HG03342 (cell line): ENCODE measurements at regions not wholly inside any gene's neighbourhood (a gene's known extent, or its start where the extent isn't known, plus 50 kb on each side); places are given as distances from the start of the nearest gene placed in this dataset.

Source experiments
- ATAC-seq: cut with Tn5 transposase; IDR thresholded peaks from one replicate; pipeline ENCODE4 v1.9.1; 2021; ENCODE audit warnings: mild to moderate bottlenecking, moderate library complexity; ENCODE audit not compliant: unreplicated experiment

DNA sequence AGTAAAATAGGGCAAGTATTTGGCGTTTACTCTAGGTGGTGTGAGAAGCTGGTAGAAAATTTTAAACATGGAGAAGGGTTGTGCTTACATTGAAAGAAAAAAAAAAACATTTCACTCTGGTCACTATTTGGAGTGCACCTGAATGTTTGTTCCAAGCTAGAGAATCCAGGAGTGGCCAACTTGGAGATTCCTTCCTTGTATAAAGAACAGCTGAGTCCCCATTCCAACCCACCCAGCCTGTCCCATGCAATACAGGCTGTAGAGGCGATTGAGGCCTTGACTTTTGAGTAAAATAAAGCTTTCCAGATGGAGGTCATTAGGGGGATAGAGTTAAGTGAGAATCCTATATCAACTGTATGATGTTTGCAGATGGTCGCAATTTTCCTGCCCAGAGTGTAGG is 203.8 kb upstream of the SYT4 start:
- no peak for ATAC-seq

DNA sequence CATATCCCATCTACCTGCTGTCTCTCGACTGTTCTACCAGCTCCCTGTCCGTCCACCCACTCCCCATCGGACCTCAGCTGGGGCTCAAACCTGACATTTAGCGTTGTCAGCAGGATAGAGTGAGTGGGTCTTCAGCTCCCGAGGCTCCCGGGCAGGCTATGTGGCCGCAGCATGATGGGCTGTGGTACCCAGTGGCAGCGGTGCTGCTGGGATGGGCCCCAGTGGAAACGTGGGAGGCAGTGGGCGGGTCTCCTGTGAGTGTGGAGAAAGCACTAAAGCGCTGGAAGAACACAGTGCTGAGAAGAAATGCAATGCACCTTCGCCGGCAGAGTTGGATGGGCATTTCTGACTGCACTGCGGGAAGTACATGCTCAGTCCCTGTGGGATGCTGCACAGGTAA is 204.8 kb upstream of the SYT4 start:
- no peak for ATAC-seq

DNA sequence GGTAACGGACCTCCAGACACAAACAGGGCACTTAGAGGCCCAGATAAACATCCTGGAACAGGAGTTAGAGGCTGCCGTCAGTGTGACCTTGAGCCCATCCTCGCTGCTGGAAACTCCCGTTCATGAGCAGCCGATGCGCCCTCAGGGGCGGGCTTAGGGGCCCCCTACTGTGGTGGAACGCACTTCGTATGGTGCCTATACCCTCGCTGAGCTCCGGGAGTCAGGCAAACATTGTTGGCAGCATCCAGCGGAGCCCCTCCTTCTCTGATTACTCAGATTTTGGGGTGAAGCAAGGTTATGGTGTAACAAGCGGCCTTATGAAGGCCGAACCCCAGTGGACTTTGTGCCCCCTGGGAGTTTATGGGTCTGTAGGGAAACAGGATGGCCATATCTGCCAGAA is 205.3 kb upstream of the SYT4 start:
- ATAC-seq: no peak

DNA sequence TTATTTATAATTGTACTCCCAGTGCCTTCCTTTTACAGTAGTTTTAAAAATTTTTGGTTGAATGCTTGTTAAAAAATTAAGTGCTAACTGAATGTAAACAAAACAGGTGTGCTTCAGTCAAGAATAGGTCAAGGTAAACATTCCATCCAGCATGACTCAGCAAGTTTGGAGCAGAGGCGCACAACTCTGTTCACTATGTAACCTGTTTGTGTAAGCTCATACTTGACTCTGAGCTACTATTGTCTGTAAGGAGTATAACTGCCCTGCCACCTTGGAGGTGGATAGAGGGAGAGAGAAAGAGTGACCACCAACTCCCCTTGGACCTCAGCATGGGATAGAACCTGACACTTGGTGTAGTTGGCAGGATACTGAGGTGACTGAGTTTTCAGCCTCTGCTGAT is 207.4 kb upstream of the SYT4 start:
- ATAC-seq: no peak

DNA sequence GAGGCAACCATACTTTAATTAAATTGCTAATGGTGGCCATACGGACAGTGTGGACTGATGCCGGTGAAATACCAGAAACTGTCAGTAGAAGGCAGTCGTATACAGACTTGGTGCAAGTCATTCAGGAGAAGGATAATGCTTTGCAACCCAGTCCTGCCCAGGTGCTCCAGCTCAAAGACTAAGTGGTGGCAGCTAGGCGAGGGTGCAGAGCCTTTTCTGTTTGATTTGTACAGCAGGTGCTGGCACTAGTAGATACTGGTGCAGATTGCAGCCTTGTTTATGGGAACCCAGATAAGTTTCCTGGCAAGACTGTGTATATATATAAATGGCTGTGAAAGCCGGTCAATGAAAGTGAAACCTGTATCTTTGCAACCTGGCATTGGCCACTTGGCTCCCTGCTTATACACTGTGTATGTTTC is 208.3 kb upstream of the SYT4 start:
- no peak for ATAC-seq

DNA sequence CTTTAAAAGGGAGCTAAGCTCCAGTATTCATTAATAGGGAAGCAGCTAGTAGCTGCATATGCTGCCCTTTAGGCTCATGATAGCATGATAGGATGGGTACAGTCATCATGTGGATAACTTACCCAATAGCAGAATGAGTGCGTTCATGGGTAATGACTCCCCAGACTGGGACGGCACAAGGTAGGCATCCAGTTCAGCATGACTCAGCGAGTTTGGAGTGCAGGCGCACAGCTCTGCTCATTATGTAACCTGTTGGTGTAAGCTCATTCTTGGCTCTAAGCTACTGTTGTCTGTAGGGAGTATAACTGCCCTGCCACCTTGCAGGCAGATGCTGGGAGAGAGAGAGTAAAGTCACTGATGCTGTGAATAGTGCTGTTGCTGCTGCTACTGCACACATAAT is 209.2 kb upstream of the SYT4 start:
- ATAC-seq: no peak

DNA sequence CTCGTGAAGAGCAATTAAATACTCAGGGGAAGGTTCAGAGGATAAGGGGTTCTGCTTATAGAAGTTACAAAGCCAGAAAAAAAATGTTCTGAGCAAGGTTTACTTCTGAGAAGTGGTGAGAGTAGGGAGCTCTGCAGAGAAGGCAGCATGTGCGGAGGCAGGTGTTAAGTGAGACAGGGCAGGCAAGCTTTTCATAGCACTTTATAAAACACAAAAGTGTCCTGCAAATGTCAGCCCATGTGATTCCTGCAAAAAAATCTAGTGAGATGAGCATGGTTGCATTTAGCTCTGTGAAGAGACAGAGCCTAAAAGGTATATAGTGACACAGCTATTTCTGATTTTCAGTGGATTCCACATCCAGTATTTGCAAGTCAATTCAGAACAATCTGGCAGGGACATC is 223.8 kb upstream of the SYT4 start:
- no peak for ATAC-seq

DNA sequence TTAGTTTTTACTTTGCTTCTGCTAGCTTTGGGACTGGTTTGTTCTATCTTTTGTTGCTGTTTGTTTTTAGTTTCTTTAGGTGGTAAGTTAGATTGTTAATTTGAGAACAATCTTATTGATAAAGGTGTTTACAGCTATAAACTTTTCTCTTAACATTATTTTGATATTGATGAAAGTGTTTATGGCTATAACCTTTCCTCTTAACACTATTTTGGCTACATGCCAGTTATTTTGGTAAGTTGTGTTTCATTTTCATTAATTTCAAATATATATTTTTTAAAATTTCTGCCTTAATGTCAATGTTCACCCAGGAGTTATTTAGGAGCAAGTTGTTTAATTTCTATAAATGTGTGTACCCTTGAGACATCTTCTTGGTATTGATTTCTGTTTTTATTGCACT is 229.6 kb upstream of the SYT4 start:
- no peak for ATAC-seq

DNA sequence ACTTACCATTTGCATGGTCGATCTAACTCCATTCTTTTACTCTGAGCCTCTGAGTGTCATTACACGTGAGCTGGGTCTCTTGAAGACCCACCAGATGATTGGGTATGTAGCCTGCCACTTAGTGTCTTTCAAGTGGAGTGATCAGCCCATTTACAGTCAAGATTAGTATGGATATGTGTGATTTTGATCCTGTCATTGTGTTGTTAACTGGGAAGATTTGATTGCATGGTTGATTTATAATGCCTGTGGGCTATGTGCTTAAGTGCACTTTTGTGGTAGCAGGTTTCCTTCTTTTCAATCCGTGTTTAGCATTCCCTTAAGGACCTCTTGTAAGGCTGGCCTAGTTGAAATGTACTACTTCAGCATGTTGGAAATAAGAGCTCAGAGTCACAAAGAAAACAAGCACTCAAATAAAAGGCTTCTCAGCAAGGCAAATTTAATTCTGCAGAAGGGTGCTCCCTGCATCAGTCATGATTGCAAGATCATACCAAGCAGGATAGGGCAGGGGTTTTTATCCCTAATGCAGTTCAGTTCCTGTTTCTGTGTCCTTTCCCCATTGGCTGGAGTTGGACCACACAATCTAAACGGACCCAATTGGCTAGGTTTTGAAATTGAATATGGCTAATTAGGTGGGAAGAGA is 230.7 kb upstream of the SYT4 start:
- no peak for ATAC-seq

DNA sequence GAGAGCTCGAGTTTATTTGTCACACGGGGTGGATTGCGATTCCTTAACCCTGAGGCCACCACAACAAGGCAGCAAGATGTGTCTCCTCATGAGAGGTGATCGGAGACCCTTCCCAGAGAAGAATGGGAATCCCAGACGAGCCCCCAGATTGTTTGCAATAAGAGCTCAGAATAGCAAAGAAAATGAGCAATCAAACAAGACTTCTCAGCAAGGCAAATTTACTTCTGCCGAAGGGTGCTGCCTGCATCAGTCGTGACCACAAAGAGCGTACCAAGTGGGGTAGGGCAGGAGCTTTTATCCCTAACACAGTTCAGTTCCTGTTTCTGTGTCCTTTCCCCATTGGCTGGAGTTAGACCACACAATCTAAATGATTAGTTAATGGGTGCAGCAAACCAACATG is 237.5 kb upstream of the SYT4 start:
- no peak for ATAC-seq

DNA sequence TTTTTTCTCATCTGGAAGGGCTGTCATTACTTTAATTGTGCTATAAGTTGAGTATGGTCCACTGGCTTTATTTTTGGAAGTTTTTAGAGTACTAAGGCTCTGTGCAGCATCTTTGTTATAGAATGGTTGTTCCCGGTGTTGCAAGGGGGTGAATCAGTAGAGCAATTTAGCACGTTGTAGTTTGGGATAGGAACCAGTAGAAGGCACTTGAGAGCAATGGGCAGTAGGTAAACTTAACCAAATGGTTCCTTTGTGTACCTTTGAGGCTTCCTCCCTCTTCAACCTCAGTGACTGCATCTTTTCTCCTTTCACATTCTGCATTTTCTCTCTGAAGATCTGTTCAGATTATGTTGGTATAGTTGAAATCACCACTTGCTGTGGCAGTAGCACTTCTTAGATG is 238.2 kb upstream of the SYT4 start:
- ATAC-seq: no peak

DNA sequence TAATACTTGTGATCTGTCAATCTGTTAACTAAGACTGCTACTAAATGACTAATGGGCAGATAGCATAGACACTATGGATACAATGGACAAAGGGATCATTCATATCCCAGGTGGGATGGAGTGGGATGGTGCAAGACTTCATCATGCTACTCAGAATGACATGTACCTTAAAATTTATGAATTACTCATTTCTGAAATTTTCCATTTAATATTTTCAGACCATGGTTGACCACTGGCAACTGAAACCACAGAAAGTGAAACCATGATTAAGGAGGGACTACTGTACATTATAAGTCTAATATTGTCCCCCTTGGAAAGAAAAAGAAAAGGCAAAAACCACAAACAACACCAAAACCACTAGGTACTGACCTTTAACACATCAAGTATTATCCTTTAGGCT is 247.0 kb upstream of the SYT4 start:
- ATAC-seq: no peak

DNA sequence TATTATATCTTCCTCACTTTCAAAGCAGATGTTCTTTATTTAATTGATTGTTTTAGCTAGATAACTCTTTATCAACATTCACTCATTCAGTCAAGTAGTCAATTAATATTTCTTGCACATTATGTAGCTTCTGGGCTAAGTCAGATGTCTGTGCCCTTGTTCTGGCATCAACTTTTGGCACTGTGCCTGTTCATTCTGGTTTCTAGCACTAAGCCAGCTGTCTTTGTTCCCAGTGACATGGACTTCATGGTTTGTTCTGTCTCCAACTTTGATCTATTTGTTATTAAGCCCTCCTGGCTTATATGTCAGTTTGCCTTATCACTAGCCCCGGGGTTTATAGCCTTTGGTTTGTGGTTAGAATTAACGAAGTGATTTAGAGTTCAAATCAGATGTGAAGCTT is 247.9 kb upstream of the SYT4 start:
- no peak for ATAC-seq

DNA sequence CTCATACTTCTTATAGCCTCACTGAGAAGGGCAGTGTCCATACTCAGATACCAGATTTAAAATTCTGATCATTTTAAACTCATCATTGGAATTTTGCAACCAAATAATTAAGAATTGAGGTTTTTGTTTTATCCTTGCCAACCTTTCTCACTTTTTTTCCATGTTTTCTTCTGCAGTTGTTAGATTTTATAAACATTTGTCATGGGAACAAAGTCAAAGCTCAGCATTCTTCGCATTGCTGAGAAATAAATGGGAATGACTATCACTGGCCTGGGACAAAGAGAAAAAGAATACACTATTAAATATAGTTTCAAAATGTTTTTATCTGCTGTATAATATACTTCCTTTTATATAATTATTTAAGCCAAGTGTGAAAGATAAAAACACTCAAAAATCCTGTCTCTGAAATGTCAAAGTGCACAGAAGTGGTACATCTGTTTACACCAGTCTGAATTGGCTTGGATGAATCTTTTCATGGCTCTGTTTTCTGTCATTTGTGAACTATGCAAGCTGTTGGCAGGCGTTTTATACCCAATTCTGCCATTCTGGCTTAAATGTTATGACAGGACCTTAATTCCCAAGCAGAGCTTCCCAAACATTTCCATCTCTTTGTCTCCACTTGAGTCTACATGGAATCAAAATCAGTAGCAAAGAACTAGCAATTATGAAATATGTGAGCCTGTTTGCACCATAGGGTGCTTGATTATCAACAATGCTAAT is 249.3 kb upstream of the SYT4 start:
- no peak for ATAC-seq

DNA sequence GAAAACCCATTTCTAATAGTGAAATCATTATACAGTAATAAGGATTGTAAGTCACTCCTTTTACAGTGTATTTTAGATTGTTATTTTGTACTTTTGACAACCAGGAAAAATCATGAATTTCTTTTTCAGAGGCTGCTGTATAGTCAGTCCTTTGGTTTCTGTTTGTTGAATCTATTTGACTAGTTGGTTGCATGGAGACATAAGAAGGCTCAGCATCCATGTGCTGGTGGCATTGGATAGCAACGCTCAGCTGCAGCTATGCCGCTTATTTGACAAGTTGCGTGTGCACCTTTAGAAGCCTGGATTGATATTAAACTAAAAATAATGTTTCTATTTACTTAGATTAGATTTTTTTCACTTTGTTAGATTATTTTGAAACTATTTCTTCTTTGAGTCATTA is 254.1 kb upstream of the SYT4 start:
- no peak for ATAC-seq

DNA sequence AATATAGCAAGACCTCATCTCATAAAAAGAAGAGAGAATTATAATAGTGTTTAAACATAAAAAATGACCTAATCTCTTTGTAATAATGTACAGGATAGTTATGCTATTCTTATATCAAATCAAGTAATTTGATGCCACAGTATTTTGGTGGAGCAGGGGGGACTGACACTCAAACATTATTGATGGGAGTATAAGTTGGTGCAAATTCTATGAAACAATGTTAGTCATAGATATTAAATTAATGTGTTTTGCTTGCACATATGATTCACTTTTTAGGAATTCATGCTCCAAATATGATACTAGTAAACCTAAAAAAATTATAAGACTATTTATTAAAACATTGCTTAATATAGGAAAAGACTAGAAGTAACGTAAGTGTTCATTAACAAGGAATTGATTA is 256.1 kb upstream of the SYT4 start:
- ATAC-seq: no peak

DNA sequence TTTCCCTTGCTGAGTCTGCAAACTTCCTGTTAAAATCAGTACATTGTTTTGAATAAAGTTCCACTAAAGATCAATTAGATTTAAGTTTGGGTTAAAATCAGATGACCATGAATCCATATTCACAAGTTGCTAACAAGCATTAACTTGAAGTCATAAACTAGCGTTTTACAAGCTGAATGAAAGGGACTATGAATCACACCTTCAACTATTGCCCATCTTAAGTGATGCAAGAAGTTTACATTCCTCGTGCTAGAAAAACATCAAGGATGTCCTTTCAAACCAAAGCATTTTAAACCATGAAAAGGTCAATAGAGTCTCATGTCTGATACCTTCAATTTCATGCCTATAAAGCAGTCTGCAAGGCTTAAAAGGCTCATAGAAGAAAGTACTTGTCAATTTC is 257.2 kb upstream of the SYT4 start:
- no peak for ATAC-seq

DNA sequence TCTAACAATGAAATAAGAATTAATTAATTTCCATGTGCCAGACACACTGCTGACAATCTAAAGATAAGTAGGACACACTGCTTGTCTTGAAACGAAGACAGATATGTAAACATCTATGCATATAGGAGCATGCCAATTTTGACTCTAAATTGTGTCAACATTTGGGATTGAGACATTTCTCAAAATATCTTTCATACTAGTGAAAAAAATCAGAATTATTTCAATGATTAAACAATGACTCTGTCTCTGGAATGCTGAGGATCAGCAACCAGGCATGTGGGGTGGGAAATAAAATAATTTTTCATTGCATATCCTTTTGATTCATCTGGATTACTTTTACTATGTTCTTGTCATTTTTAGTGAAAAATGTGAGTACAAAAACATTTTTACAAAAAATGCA is 262.6 kb upstream of the SYT4 start:
- no peak for ATAC-seq

DNA sequence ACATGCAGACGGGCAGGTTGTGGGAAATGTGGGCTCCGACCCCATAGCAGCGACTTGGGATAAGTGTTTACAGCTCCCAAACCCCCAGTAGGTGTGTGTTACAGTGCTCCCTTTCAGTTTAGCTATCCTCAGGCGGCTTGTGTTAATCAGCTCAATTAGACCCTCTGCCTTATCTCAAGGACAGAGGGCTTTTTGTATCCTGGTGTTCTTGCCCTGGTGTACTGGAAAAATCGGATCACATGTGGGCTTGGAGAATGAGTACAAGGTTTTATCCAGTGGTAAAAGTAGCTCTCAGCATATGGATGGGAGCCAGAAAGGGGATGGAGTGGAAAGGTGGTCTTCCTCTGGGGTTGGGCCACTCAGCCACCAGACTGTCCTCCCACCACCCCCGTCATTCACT is 264.7 kb upstream of the SYT4 start:
- no peak for ATAC-seq

DNA sequence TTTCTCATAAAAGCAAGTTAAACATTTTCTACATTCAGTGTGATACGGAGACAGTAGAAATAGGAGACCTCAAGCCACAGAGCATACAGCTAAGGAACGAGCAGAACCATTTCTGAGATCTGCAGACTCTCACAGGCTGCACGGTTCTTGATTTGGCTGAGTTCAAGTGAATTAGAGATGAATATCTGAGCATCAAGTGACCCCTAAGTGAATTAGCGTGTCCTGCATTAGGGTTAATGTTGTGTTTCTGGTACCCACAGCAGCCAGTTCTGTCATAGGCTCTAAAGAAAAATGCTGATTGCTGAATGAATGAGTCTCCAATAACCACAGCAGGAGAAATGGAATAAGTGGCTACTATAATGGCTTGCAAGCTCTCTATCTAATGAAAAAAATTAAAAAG is 265.9 kb upstream of the SYT4 start:
- no peak for ATAC-seq

DNA sequence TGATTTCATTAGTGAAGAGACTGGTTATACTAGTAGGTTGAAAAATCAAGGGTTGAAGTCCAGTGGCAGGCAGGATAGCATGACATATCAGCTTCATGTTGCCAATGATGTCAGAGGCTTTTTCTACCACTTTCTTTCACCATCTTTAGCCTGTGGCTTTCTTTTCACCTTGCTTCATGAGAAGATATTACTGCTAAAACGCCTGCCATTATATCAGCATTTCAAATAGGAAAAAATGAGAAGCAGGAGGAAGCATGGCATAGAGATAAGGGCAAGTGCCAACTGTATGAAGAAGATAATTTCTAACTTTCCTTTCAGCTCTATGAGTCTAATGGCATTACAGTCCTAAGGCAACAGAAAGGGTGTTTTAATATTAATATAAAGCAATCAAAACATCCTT is 270.2 kb upstream of the SYT4 start:
- ATAC-seq: no peak

DNA sequence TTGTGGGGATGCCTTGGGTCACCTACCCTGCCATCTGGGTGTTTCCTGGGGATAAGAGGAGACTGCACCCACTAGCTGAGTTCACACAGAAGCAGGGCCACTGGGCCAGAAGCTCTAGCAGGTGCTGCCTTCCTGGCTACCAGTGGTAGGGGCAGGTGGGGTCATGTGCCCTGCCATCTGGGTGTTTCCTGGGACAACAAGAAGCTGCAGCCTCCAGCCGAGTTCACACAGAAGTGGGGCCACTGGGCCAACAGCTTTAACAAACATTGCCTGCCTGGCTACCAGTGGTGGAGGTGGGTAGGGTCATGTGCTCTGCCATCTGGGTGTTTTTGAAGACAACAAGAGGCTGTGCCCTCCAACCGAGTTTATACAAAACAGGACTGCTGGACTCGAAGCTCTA is 282.2 kb upstream of the SYT4 start:
- ATAC-seq: no peak

DNA sequence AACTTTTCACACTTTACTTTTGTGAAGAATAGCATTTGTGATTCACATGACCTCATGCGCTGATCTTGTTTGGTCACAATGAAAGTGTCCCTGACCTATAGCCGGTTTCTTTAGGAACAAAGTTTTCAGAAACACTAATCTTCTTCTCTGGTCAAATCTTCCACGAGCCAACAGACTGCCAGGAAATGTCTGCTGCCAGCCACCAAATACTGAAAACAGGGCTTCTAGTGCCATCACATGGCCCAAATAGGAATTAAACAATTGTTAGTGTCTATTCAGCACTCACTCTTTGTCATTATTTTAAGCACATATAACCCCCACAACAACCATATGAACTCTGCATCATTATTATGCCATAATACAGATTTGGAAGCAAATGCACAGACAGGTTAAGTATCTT is 286.5 kb upstream of the SYT4 start:
- ATAC-seq: no peak
